ENCODE measurements at regions not wholly inside any gene's neighbourhood (a gene's known extent, or its start where the extent isn't known, plus 50 kb on each side); places are given as distances from the start of the nearest gene placed in this dataset.
"Not testable (repeated sequence)": the region's sequence is repeated elsewhere in the genome, so short reads cannot be mapped to it uniquely, and the experiment has no call there.

DNA sequence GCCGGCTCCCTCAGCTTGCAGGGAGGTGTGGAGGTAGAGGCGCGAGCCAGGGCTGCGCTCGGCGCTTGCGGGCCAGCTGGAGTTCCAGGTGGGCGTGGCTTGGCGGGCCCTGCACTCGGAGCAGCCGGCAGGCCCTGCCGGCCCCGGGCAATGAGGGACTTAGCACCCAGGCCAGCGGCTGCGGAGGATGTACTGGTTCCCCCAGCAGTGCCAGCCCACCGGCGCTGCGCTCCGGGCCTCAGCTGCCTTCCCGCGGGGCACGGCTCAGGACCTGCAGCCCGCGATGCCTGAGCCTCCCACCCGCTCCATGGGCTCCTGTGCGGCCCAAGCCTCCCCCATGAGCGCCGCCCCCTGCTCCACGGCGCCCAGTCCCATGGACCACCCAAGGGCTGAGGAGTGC lies 1293.6 kb upstream of the NXPH2 start:
- TF ChIP-seq POLR2A (IDR thresholded peaks at IDR 0.05; ENCODE audit: low read depth, low read length); PAX5 (IDR thresholded peaks at IDR 0.05; ENCODE audit: insufficient read depth, low read length, severe bottlenecking); POLR2AphosphoS5 (IDR thresholded peaks at IDR 0.05; ENCODE audit: low read depth, low read length); SPI1 (IDR thresholded peaks at IDR 0.05; ENCODE audit: low read depth, low read length); TAF1 (IDR thresholded peaks at IDR 0.05; ENCODE audit: low read depth, low read length); POU2F2 (IDR thresholded peaks at IDR 0.05; ENCODE audit: low read depth, low read length): not testable (repeated sequence)

All from GM12891 (cell line).